CD4-positive, CD25-positive, alpha-beta regulatory T cell (primary cell): ENCODE measurements at regions not wholly inside any gene's neighbourhood (a gene's known extent, or its start where the extent isn't known, plus 50 kb on each side); places are given as distances from the start of the nearest gene placed in this dataset.
"Not testable (repeated sequence)": the region's sequence is repeated elsewhere in the genome, so short reads cannot be mapped to it uniquely, and the experiment has no call there.

Source experiments
- ATAC-seq, 2 donors: fragments of 150-1000 bp; cut with Tn5 transposase; one replicate each; pipeline ENCODE4 v1.10.0; 2021; ENCODE audit warnings: low read depth in 2 of 2, moderate number of reproducible peaks in 2 of 2, moderate library complexity in 1 of 2
- DNase-seq, 3 donors: peaks; one replicate each; pipeline versions ENCODE4 v3.0.0 to v3.0.0-alpha.2; 2012 to 2022; ENCODE audit warnings: mixed read lengths in 1 of 3
- H3K27ac ChIP-seq: one replicate; pipeline ENCODE4 v1.7.0; 2013; ENCODE audit warnings: mild to moderate bottlenecking, low read length; ENCODE audit not compliant: insufficient read depth, poor library complexity, severe bottlenecking
- H3K27me3 ChIP-seq: one replicate; pipeline ENCODE4 v1.7.0; 2013; ENCODE audit warnings: low read length; ENCODE audit not compliant: control insufficient read depth, insufficient read depth
- H3K36me3 ChIP-seq: one replicate; pipeline ENCODE4 v1.7.0; 2013; ENCODE audit warnings: mild to moderate bottlenecking, low read length, moderate library complexity; ENCODE audit not compliant: control insufficient read depth, insufficient read depth
- H3K4me1 ChIP-seq: 2 replicates; pipeline ENCODE4 v1.7.0; 2013; ENCODE audit warnings: mild to moderate bottlenecking, low read length; ENCODE audit not compliant: insufficient read depth, control insufficient read depth, poor library complexity, severe bottlenecking
- H3K4me3 ChIP-seq: one replicate; pipeline ENCODE4 v1.7.0; 2013; ENCODE audit warnings: low read depth, mild to moderate bottlenecking, low read length, moderate library complexity
- H3K9me3 ChIP-seq, 2 experiments: 1 replicate in 1 of 2; 2 replicates in 1 of 2; pipeline ENCODE4 v1.7.0; 2013; ENCODE audit warnings: low read length in 2 of 2, mild to moderate bottlenecking in 1 of 2, moderate library complexity in 1 of 2; ENCODE audit not compliant: control insufficient read depth in 2 of 2
- H3K27ac Mint-ChIP-seq, 3 donors: one replicate each; pipeline ENCODE4 v1.8.0; 2020 to 2022; ENCODE audit warnings: mild to moderate bottlenecking in 3 of 3, mixed read lengths in 3 of 3, moderate library complexity in 2 of 3
- H3K27me3 Mint-ChIP-seq: one replicate; pipeline ENCODE4 v1.8.0; 2022; ENCODE audit warnings: mild to moderate bottlenecking, mixed read lengths
- H3K36me3 Mint-ChIP-seq: one replicate; pipeline ENCODE4 v1.8.0; 2020; ENCODE audit warnings: mixed read lengths
- H3K4me1 Mint-ChIP-seq, 4 donors: one replicate each; pipeline ENCODE4 v1.8.0; 2020 to 2022; ENCODE audit warnings: mixed read lengths in 4 of 4, mild to moderate bottlenecking in 1 of 4
- H3K4me3 Mint-ChIP-seq, 4 donors: one replicate each; pipeline ENCODE4 v1.8.0; 2020 to 2022; ENCODE audit warnings: mild to moderate bottlenecking in 4 of 4, mixed read lengths in 4 of 4, moderate library complexity in 3 of 4
- H3K9me3 Mint-ChIP-seq, 7 donors: one replicate each; pipeline ENCODE4 v1.8.0; 2020 to 2022; ENCODE audit warnings: mixed read lengths in 7 of 7, mild to moderate bottlenecking in 3 of 7, moderate library complexity in 2 of 7

DNA sequence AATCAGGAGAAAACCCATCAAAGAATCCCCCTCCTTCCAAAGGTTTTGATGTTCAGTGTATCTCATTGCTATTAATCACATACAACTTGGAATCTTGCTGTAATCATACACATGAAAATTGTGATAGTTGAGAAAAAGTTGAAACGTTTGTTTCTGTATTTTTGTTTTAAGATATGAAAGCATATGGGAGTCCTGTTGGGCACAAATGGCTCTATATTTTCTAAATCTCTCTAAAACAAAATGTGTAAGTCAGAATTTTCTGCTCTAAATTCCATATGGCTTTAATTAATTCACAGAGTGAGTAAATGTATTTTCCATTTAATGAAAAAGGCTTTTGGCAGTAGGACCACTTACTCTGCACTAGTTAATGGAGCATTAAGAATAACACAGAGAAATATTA lies 140.2 kb downstream of the MOSPD2 start:
- H3K9me3 ChIP-seq: no peaks in the 10 kb centered on the region
- no peaks in the 10 kb centered on the region for H3K27me3 Mint-ChIP-seq
- H3K4me3 Mint-ChIP-seq: no peak overlapping the region
- no peaks in the 10 kb centered on the region for H3K27me3 ChIP-seq
- H3K9me3 Mint-ChIP-seq: peaks cover 0 to 1% (median 0%) of the 10 kb centered on the region in 7 donors
- H3K4me3 ChIP-seq: no peak overlapping the region
- H3K4me1 Mint-ChIP-seq: no peaks in the 10 kb centered on the region
- H3K36me3 Mint-ChIP-seq: no peaks in the 10 kb centered on the region
- H3K4me1 ChIP-seq: no peaks in the 10 kb centered on the region
- no peaks in the 10 kb centered on the region for H3K36me3 ChIP-seq
- H3K27ac Mint-ChIP-seq: no peak overlapping the region
- H3K27ac ChIP-seq: no peak overlapping the region
- no peak for ATAC-seq
- no peak for DNase-seq

DNA sequence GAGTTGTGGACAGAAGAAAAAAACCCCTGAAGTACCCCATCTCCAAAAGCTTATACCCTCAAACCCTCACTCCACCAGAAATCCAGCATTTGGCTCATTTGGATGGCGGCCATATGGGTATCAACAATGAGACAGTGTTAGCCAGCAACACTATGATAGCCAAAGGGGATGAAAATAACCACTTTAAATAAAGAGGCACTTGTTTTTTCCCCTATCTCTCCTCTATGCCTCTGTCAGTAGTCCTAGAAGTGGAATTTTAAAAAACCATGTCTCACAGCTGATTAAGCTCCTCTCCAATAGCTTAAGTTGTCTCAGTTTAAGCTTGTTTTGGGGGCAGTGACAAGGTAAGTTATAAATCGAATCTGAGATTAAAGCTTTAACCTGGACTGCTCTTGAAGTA lies 124.0 kb downstream of the MOSPD2 start:
- Histone ChIP-seq H3K27ac (no peak overlapping the region), H3K36me3 (no peaks in the 10 kb centered on the region), H3K4me3 (no peak overlapping the region), H3K27me3 (no peaks in the 10 kb centered on the region), H3K4me1 (no peaks in the 10 kb centered on the region), H3K9me3 (no peaks in the 10 kb centered on the region)
- peaks cover 0 to under 1% (median 0%) of the 10 kb centered on the region in 7 donors for H3K9me3 Mint-ChIP-seq
- H3K27me3 Mint-ChIP-seq: peaks cover 1% of the 10 kb centered on the region
- no peaks in the 10 kb centered on the region for H3K4me1 Mint-ChIP-seq
- DNase-seq (no peak), ATAC-seq (no peak)
- H3K4me3 Mint-ChIP-seq: no peak overlapping the region
- H3K27ac Mint-ChIP-seq: no peak overlapping the region
- H3K36me3 Mint-ChIP-seq: no peaks in the 10 kb centered on the region

DNA sequence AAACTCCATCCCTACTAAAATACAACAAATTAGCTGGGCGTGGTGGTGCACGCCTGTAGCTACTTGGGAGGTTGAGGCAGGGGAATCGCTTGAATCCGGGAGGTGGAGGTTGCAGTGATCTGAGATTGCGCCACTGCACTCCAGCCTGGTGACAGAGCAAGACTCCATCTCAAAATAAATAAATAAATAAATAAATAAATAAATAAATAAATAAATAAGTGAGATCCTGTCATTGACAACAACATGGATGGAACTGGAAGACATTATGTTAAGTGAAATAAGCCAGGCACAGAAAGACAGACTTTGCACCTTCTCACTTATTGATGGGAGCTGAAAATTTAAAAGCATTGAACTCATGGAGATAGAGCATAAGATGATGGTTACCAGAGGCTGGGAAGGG lies 111.2 kb downstream of the MOSPD2 start:
- not testable (repeated sequence) for ATAC-seq, H3K9me3 ChIP-seq, H3K36me3 ChIP-seq, H3K4me3 ChIP-seq, H3K27ac ChIP-seq, H3K9me3 Mint-ChIP-seq, H3K36me3 Mint-ChIP-seq, DNase-seq, H3K4me1 ChIP-seq, H3K27me3 ChIP-seq, H3K4me3 Mint-ChIP-seq, H3K27ac Mint-ChIP-seq, H3K27me3 Mint-ChIP-seq, H3K4me1 Mint-ChIP-seq
